Hepatic stellate cell (primary cell): ENCODE measurements at regions not wholly inside any gene's neighbourhood (a gene's known extent, or its start where the extent isn't known, plus 50 kb on each side); places are given as distances from the start of the nearest gene placed in this dataset.
"Not testable (repeated sequence)": the region's sequence is repeated elsewhere in the genome, so short reads cannot be mapped to it uniquely, and the experiment has no call there.

Experiments used
- DNase-seq: peaks from one replicate; pipeline ENCODE4 v3.0.0; 2011; ENCODE audit warnings: low spot score

DNA sequence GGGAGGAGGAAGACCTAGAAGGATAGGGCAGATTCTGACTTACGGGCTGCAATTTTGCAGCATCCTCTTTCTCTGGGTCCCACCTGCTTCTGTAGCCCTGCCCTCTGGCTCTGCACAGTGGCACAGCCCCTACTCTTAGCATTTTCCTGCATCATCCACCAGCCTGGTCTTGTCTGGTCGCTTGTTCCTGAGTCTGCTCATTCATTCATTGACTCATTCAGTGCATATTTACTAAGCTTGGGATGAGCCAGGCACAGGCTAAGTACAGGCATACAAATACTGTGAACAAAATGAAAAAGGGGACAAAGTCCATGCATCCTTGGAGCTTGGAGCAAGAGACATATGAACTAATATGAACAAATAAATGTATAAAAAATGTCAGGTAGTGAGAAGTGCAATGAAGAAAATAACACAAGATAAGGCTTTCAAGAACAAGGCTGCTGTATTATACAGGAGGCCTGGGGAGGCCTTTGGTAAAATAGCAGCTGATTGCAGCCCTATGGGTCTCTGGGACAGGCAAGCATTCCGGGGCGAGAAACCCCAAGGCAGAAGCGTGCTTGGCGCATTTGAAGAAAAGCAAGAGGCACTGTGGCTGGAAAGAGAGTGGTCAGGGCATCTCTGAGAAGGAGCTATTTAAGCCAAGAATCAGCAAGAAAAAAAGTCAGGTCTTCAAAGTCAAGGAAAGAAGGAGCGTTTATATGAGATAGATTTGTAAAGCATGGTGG is 108.0 kb upstream of the ALX4 start:
- no peak for DNase-seq

DNA sequence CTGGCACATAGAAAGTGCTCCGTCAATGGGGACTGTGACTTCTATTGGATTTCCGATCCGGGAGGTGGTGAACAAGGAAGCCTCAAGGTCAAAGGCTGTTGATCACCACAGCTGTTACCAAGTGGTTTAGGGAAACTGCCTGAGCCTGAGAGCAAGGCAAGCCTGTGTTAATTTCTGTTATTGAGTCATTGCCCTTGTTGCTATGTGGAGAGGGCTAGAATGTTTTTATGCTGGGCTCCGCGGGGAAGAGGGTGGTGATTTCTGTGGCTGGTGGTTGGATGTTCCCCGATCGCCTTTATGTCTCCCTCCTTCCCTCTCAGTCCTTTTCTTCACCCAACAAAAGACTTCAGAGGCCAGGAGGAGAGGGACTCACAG is 108.5 kb upstream of the ALX4 start:
- DNase-seq, result no peak

DNA sequence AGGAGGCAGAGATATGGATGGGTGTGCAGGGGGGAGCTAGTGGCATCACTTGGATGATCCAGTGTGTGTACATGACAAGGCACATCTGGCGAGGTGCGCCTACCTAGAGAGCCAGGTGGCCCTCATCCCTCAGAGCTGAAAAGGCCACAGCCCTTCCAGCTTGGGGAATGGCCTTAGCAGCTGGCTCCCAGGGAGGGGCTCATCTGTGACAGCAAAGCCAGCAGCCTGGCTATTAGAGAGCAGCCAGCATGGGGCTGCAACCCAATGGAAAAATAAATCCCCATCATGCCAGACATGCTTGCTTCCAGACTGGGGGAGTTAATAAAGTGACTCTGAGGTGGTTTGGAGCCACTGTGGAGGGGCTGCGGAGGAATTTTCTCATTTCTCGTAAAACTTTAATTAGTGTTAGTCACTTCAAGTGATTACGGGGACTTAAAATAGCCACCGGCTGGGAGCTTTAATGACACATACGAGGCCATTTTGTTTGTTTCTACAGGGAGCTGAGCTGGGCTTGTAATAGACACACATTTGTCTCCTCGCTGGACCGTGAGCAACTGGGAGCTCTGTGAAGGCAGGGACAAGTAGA is 111.2 kb upstream of the ALX4 start:
- no peak for DNase-seq

DNA sequence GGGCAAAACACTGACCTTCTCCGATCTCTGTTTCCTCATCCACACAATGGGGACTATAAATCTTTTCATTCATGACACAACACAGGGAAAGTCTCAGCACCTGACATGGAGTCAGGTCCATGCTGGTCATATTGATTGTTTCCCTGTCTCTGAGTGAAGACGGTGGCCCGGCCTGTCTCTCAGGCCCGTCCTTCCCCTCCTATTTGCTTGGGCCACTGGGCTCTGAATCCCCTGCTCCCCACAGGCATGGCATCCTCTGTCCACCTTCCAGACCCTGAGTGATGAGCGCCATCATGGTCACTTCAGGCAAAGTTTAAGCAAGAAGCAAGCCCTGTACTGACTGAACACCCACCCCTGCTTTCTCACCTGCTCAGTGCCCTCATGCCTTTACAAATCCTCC is 113.3 kb upstream of the ALX4 start:
- no peak for DNase-seq

DNA sequence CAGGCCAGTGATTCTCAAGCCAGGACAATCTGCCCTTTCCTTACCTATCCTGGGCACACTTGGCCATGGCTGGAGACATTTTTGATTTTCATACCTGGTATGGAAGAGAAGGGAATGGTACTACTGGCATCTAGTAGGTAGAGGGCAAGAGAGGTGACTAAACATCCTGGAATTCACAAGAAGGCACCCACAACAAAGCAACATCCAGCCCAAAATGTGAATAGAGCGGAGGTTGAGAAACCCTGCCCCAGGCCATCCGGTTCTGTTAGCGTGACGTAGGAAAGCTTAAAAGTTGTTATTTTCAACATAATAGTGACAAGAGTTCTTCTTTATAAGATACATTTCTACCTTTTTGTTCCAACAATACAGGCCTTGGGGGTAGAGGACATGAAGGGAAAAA is 114.9 kb upstream of the ALX4 start:
- no peak for DNase-seq

DNA sequence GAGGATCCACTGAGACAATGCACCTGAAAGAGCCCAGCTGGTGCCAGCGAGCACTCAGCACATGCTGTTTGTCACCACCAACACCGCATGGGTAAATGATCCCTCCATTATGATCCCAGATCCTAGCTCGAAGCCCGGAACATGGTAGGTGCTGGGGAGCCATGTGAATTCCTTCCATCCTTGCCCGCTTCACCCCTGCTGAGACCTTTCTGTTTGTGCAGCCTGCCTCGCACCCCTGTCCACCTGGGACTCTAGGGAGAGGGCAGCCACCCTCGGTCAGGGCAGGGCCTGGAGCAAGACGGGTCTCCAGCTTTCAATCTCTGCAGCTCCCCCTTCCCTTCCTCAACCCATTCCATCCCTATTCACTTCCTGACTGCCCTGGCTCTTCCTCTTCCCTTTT is 116.2 kb upstream of the ALX4 start:
- DNase-seq, result no peak

DNA sequence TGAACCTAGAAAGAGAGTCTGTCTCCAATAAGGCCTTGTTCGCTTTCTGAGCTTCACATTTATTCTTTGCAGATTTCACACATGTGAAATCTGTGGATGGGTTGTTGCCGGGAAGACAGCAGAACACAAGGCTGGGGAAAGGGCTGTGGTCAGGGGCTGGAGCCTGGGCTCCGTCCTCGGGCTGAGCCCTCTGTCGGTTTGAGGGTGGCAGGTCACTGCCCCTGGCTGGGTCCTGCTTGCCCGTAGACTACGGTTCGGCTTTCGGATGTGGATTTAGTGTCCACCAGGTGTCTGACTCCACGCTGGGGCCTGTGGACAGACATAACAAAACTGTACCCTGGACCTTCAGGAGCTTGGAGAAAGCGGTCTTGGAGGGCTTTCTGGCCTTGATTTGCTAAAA is 117.0 kb upstream of the ALX4 start:
- DNase-seq, result no peak

DNA sequence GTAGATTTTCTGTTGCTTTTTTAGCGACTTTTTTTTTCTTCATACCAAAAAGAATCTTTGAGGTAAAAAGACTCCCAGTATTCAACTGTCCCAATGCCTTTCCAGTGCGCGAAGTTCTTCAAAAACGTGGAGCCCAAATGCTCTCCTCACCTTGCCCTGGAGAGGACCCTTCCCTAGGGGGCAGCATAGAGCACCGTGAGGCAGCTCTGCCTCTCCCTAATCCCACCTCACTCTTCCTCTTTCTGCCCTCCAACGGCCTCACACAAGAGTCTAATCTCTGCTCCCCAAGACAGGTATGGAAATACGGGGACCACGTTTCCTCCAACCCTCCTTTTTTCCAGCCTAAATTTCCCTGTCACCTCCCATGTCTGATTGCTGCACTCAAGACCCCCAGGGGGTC is 117.5 kb upstream of the ALX4 start:
- no peak for DNase-seq

DNA sequence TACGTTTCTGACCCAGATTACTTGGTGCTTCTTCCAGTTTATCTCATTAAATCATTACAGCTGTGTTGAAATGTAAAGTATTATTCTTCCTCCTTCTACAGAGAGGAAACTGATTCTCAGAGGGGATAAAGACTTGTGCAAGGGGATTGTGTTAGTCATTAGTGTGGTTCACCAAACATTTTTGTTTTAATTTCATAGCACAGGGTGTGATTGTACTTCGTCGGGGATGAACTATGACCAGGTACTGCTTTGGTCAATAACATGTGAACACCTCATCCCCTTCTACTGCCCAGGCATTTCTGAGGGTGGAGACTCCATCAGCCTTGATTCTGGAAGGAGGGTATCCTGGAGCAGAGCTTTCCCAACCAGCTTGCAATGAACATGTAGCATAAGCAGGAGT is 120.2 kb upstream of the ALX4 start:
- no peak for DNase-seq

DNA sequence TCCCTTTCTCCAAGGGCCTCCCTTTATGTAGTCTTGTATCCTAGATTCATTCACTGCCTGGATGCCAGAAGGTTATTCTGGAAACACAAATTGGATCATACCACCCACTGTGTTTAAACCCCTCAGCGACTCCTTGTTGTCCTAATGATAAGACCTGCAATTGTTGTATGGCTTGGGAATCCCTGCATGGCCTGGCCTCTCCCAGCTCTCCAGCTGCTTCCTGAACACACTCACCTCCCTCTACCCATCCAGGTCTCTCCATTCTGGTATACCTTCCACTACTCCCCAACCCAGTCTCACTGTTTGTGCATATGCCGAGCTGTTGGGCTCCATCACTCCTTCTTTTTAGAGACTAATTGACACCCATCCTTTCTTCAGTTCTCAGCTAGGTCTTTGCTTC is 124.3 kb upstream of the ALX4 start:
- no peak for DNase-seq

DNA sequence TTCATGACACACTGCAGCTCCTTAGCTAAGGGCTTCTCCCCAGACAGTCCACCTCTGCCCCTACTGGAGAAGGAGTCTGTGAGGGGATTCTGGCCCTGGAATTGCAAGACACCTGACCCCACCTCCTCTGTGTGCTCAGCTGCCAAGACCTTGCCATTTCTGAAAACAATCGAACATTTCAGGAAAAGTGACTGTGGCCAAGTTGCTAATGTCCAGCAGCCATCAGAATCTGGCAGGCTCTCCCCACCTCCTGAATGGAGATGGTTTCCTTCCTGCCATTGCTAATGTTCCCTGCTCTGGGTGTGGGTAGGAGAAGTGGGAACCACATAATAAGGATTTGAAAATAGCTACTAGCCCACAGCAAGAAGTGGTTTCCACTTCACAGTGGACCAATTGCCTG is 127.2 kb upstream of the ALX4 start:
- no peak for DNase-seq

DNA sequence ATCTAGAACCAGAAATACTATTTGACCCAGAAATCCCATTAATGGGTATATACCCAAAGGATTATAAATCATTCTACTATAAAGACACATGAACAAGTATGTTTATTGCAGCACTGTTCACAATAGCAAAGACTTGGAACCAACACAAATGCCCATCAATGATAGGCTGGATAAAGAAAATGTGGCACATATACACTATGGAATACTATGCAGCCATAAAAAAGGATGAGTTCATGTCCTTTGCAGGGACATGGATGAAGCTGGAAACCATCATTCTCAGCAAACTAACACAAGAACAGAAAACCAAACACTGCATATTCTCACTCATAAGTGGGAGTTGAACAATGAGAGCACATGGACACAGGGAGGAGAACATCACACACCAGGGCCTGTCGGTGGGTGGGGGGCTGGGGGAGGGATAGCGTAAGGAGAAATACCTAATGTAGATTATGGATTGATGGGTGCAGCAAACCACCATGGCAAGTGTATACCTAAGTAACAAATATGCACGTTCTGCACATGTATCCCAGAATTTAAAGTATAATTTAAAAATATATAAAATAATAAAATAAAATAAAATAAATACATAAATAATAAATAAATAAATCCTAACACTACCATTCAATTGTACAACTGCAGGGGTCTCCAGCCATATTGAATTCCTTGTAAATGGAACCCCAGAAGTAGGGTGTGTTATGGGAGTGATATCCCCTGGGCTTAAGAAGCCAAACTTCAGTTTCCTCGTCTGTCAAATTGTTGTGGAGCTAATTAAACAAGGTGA is 122.4 kb upstream of the CD82 start:
- not testable (repeated sequence) for DNase-seq

DNA sequence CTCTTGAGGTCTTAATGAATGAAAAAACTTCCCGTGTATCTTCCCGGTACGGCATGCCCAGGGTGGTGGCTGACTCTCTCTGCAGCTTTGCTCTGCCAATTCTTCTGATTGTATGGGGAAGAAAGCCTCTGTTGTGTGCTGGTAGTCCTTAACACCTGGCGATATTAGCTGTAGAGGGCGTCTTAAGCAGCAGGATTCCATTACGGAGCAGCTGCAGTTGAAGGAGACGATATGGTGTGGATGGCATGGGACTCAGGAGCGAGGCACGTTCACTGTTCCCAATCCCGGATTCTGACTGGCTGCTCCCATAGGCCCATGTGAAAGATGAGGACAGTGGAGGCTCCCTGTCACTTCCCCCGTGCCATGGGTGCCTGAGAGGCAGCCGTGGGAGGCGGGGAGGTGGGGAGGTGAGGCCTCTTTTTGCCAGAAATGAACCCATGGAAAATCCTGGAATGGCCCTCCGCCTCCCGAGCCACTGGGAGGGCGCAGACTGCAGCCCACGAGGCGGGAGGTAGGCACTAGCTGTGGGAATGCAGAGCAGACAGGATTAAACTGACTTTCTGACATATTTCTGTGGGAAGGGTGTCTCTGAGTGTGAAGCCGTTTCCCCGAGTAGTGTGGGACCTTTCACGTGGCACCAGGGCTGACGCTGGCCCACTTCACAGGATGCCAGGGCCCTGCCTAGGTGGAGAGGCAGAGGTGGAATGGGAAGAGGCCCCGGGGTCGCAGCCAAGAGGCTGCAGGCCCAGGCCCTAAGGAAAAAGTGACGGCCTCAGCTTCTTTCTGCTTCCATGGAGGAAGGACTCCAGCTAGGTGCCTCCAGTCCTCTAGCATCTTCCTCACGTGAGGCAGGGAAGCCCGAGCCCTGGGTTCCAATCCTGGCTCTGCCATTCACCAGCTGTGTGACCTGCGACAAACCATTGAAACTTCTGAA is 121.4 kb upstream of the CD82 start:
- no peak for DNase-seq

DNA sequence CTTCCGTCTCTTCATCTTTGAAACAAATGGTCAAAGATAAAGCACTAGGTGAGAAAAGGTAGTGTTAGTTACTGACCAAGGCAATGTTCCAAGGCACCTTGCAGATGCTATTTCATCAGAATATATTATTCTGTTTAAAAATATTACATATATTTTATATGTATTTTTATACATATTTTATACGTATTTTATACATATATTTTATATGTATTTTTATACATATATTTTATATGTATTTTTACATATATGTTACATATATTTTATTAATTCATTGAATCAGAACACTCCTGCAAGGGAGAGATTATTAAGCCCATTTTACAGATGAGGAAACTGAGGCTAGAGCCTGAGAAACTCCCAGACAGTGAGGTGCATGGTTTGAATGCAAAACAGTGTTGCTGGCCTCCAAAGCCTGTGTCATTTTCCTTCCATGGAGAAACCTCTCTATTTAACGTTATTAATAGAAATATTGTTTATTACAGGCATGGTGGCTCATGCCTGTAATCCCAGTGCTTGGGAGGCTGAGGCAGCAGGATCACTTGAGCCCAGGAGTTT is 120.6 kb upstream of the CD82 start:
- DNase-seq, result no peak

DNA sequence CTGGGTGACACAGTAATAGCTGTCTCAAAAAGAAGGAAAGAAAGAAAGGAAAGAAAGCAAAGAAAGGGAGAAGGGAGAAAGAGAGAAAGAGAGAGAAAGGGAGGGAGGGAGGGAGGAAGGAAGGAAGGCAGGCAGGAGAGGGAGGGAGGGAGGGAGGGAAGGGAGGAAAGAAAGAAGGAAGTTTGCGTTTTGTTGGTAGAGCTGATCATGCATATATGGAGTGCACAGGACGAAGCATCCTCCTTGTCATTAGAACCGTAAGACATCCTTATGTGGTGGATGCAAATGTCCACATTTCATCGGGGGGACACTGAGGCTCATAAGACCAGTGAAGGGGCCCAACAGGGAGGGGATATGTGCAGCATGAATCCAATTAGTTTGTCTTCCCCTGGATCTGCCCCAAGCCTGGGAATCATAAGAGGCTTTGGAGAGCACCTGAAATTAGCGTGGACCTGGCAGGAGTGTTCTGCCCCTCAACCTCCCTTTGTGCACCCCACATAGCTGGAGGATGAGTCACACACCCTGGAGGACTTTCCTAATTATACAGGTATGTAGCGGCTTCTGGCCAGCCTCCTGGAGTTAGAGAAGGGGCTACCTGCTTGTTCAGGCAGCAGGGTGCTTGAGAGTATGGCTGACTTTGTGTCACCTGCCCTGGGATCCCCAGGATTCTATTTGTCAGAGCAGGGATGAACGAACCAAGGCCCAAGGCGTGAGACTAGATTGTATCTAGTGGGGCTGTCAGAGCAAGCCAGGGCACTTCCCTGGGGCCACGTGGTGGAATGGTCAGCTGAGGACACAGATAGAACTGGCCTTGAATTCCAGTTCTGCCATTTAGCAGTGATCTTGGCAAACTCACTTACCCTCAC is 119.7 kb upstream of the CD82 start:
- DNase-seq, result no peak

DNA sequence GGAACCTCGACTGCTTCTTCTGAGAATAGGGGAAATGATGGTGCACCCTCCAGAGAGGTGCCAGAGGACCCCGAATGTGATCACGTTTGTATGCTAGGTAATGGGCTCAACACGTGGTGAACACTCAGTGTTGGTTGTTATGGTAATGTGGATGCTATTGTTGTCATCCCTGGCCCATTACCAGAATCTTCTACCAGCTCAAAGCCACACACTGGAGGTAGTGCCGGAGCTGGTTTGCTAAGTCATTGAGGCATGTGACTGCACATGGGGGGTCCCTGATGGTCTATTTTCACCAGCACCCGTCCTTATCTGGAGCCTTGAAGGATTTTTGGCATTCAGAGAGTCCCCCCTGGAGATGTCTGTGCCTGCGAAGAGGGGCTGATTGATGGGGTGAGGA is 119.1 kb upstream of the CD82 start:
- no peak for DNase-seq

DNA sequence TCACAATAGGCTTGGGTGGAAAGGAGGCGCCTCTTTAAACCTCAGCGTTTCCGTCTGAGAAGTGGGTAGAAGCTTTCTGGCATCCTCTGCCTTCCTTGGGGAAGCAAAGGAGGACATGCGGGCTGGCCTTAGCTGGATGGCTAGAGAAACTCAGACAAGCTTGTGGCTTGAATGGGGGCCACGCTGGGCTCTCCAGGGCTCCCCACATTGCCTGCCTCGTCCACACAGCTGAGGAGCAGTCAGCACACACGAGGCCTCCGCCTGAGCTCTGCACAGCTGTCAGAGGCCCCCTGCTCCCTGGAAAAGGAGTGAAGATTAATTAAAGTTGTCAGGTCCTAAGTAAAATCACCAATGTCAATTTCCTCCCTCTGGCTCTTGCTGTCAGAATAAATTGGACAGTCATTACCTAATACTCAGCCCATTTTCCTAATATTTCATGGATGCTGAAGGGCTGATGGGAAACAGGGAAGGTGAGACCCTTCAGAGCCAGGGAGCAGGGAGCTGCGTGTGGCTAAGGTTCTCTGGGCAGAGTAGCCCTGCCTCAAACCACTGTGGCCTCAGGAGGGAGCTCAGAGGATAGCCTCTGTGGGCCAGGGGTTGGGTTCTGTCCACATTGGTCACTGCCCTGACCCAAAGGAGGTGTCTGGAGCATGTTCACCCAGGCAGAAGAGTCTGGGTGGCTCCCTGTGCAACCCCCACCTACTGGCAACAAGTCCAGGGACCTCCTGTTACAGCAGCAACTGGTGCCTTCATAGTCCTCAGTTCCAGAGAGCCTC is 118.3 kb upstream of the CD82 start:
- DNase-seq, result no peak

DNA sequence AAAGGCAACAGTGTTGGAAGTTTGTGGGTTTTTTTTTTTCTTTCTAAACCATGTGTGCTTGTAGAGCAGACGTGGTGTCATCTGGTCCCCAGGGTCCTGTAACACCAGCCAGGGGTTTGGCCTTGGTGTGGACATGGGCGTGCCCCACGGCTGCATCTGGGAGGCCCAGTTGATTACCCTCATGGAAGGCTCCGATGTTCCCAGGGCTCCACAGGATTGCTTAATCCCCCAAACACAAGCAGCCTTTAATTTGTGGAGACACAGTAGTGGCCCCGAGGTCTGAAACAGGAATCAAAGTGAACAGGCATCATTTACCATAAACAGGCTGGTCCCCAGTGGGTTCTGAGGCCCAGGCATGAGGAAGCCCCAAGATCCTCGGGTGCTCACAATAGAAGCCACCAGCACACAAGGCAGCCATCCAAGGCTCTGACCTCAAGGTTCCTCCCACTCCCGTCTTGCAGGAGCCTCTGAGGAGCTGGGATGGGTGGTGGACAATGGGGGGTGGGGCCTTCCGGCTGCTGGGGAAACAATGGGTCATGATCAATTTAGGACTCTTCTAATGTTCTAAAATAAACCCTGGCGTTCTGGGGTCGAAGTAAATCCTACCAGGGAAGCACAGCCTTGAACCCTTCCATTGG is 115.0 kb upstream of the CD82 start:
- no peak for DNase-seq

DNA sequence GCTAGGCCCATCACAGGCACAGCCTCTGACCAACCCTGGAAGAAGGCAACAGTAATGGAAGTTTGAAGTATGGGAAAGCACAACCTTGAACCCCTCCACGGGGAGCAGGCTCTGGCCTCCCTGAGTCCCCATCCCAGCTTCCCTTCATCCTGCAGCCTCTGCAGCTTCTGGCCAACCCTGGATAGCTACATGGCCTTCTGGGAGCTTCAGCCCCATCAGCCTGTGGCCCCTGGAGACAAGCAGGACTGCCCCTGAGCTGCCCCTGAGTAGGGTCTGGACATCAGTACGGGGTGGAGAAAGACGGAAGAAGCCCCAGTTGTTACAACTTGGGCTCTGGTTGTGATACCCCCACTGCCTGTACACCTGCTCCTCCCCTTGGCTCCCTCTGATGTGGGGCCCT is 113.8 kb upstream of the CD82 start:
- DNase-seq, result no peak
